GM23338 (cell line): ENCODE measurements at regions not wholly inside any gene's neighbourhood (a gene's known extent, or its start where the extent isn't known, plus 50 kb on each side); places are given as distances from the start of the nearest gene placed in this dataset.
"Not testable (repeated sequence)": the region's sequence is repeated elsewhere in the genome, so short reads cannot be mapped to it uniquely, and the experiment has no call there.

Experiments
- ATAC-seq: fragments of 200-7000 bp; cut with Tn5 transposase; 3 replicates; pipeline ENCODE4 v1.9.1; 2020
- DNase-seq: peaks from one replicate; pipeline ENCODE4 v3.0.0-alpha.2; 2015; ENCODE audit warnings: low spot score
- H2AFZ ChIP-seq: fragments of 200-600 bp; sonication (generic); 2 replicates; pipeline ENCODE4 v1.8.0; 2016; ENCODE audit warnings: antibody characterized with exemption, mild to moderate bottlenecking, moderate library complexity
- H3F3A ChIP-seq: fragments of 200-600 bp; sonication (generic); replicated peaks from 2 replicates; pipeline ENCODE4 v1.8.0; 2017; ENCODE audit warnings: antibody characterized with exemption, mixed run types, low read depth
- H3K27ac ChIP-seq: fragments of 200-600 bp; sonication (generic); 2 replicates; pipeline ENCODE4 v1.6.1; 2016; ENCODE audit warnings: low read depth
- H3K27me3 ChIP-seq: fragments of 200-600 bp; sonication (generic); 2 replicates; pipeline ENCODE4 v1.8.0; 2016; ENCODE audit warnings: mild to moderate bottlenecking, mixed run types, moderate library complexity; ENCODE audit not compliant: insufficient read depth
- H3K36me3 ChIP-seq: fragments of 200-600 bp; sonication (generic); 2 replicates; pipeline ENCODE4 v1.8.0; 2016; ENCODE audit warnings: mild to moderate bottlenecking; ENCODE audit not compliant: insufficient read depth
- H3K4me1 ChIP-seq: fragments of 200-600 bp; sonication (generic); 2 replicates; pipeline ENCODE4 v1.8.0; 2016; ENCODE audit warnings: mild to moderate bottlenecking, moderate library complexity; ENCODE audit not compliant: insufficient read depth
- H3K4me2 ChIP-seq: fragments of 200-600 bp; sonication (generic); 2 replicates; pipeline ENCODE4 v1.7.1; 2017; ENCODE audit warnings: mixed run types
- H3K4me3 ChIP-seq: fragments of 200-600 bp; sonication (generic); 2 replicates; pipeline ENCODE4 v1.6.1; 2016; ENCODE audit warnings: mixed run types
- H3K79me2 ChIP-seq: fragments of 200-600 bp; sonication (generic); replicated peaks from 2 replicates; pipeline ENCODE4 v1.8.0; 2017; ENCODE audit warnings: mild to moderate bottlenecking; ENCODE audit not compliant: insufficient read depth
- H3K9me2 ChIP-seq: fragments of 200-600 bp; sonication (generic); 2 replicates; pipeline ENCODE4 v1.8.0; 2017; ENCODE audit not compliant: insufficient read depth
- H4K20me1 ChIP-seq: fragments of 200-600 bp; sonication (generic); replicated peaks from 2 replicates; pipeline ENCODE4 v1.8.0; 2017; ENCODE audit warnings: mild to moderate bottlenecking; ENCODE audit not compliant: insufficient read depth
- H3K27ac Mint-ChIP-seq: 2 replicates; pipeline ENCODE4 v1.8.0; 2020; ENCODE audit warnings: inconsistent platforms, mild to moderate bottlenecking, moderate library complexity, mixed read lengths
- H3K27me3 Mint-ChIP-seq: 3 replicates; pipeline ENCODE4 v1.8.0; 2022; ENCODE audit warnings: low read depth, mild to moderate bottlenecking, moderate library complexity, mixed read lengths, inconsistent platforms; ENCODE audit not compliant: insufficient read depth, poor library complexity
- H3K36me3 Mint-ChIP-seq: 3 replicates; pipeline ENCODE4 v1.8.0; 2021; ENCODE audit warnings: low read depth, mild to moderate bottlenecking, inconsistent platforms, moderate library complexity, mixed read lengths
- H3K4me1 Mint-ChIP-seq: 3 replicates; pipeline ENCODE4 v1.8.0; 2020; ENCODE audit warnings: mild to moderate bottlenecking, inconsistent platforms, mixed read lengths
- H3K4me3 Mint-ChIP-seq: 3 replicates; pipeline ENCODE4 v1.8.0; 2021; ENCODE audit warnings: moderate library complexity, mild to moderate bottlenecking, inconsistent platforms, mixed read lengths
- H3K9me3 Mint-ChIP-seq: 3 replicates; pipeline ENCODE4 v1.8.0; 2020; ENCODE audit warnings: moderate library complexity, mild to moderate bottlenecking, inconsistent platforms, mixed read lengths
- EZH2 ChIP-seq: fragments of 200-600 bp; sonication (generic); IDR thresholded peaks from one replicate; pipeline ENCODE4 v1.8.0; 2017; ENCODE audit warnings: antibody characterized with exemption, mild to moderate bottlenecking, low read depth; ENCODE audit not compliant: unreplicated experiment
- NANOG ChIP-seq: IDR thresholded peaks from 2 replicates; pipeline ENCODE4 v1.6.1; 2016; ENCODE audit warnings: antibody characterized with exemption, borderline replicate concordance
- POLR2AphosphoS5 ChIP-seq: IDR thresholded peaks from 2 replicates; pipeline ENCODE4 v1.6.1; 2016; ENCODE audit warnings: antibody characterized with exemption, low read depth
- STAT1 ChIP-seq: IDR thresholded peaks from one replicate; pipeline ENCODE4 v1.6.1; 2016; ENCODE audit warnings: antibody characterized with exemption; ENCODE audit not compliant: unreplicated experiment
- ZNF114 ChIP-seq: fragments of 250-450 bp; sonication (Bioruptor Pico); IDR thresholded peaks from 2 replicates; pipeline ENCODE4 v1.5.0; 2020; ENCODE audit warnings: mild to moderate bottlenecking, moderate library complexity
- ZNF331 ChIP-seq: fragments of 250-450 bp; sonication (Bioruptor Pico); IDR thresholded peaks from 2 replicates; pipeline ENCODE4 v1.5.0; 2020; ENCODE audit warnings: low read depth, mild to moderate bottlenecking, moderate library complexity
- TF ChIP-seq, protein P1 (sequence below), 2 experiments: fragments of 200-600 bp in 1 of 2; sonication (generic) in 1 of 2; conservative IDR thresholded peaks; 2 replicates each; pipeline versions ENCODE4 v1.5.1 to v1.6.1; 2016 to 2017; ENCODE audit warnings: antibody characterized with exemption in 2 of 2, low read depth in 2 of 2, mild to moderate bottlenecking in 2 of 2, moderate library complexity in 1 of 2
- TF ChIP-seq, protein P2 (sequence below): fragments of 250-450 bp; sonication (Bioruptor Pico); IDR thresholded peaks from 2 replicates; pipeline ENCODE4 v1.5.0; 2020; ENCODE audit warnings: mild to moderate bottlenecking, moderate library complexity
- TF ChIP-seq, protein P3 (sequence below): IDR thresholded peaks from 2 replicates; pipeline ENCODE4 v1.6.1; 2016; ENCODE audit warnings: antibody characterized with exemption

DNA sequence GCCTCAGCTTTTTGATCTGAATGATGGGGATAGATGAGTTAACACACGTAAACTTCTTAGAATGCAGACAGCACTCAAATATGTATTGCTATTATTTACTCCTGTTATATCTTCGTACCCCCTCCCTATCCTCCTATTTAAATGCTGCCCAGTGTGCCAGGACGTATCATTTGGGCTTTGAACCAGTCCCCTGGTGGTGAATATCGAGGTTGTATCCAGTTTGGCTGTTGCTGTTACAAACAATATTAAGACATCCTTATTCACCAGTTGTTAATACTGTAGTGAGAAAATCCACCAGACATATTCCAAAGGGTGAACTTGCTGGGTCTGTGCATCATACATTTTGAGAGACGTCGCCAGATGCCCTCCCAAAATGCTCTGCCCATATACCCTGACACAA is 51.5 kb upstream of the FOXN3 start (continued):
- TF ChIP-seq, protein P1, sequence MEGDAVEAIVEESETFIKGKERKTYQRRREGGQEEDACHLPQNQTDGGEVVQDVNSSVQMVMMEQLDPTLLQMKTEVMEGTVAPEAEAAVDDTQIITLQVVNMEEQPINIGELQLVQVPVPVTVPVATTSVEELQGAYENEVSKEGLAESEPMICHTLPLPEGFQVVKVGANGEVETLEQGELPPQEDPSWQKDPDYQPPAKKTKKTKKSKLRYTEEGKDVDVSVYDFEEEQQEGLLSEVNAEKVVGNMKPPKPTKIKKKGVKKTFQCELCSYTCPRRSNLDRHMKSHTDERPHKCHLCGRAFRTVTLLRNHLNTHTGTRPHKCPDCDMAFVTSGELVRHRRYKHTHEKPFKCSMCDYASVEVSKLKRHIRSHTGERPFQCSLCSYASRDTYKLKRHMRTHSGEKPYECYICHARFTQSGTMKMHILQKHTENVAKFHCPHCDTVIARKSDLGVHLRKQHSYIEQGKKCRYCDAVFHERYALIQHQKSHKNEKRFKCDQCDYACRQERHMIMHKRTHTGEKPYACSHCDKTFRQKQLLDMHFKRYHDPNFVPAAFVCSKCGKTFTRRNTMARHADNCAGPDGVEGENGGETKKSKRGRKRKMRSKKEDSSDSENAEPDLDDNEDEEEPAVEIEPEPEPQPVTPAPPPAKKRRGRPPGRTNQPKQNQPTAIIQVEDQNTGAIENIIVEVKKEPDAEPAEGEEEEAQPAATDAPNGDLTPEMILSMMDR (conservative IDR thresholded peaks at IDR 0.05; ENCODE audit: low read depth in 2 of 2) = no peak; a peak in 1 of 4 replicates
- TF ChIP-seq EZH2 = no peak
- TF ChIP-seq POLR2AphosphoS5 = no peak
- TF ChIP-seq NANOG = no peak

DNA sequence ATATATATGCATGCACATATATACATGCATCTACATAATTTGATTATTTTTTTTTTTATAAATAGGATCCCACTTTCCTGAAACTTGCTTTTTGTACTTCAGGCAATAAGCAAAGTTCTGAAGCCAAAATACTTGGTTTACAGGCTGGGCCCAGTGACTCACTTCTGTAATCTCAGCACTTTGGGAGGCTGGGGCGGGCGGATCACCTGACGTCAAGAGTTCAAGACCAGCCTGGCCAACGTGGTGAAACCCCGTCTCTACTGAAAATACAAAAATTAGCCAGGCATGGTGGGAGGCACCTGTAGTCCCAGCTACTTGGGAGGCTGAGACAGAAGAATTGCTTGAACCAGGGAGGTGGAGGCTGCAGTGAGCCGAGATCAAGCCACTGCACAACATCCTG is 51.0 kb upstream of the FOXN3 start:
- H3K9me3 Mint-ChIP-seq, H3K4me3 Mint-ChIP-seq, H3K27ac Mint-ChIP-seq, H3K27ac ChIP-seq, H3F3A ChIP-seq, H3K9me2 ChIP-seq, H3K4me2 ChIP-seq, H3K4me3 ChIP-seq, H2AFZ ChIP-seq, ATAC-seq, DNase-seq, H4K20me1 ChIP-seq, H3K27me3 ChIP-seq, H3K36me3 ChIP-seq: not testable (repeated sequence)
- H3K27me3 Mint-ChIP-seq = peaks cover 17% of the 10 kb centered on the region
- peaks cover 24% of the 10 kb centered on the region for H3K4me1 Mint-ChIP-seq
- Histone ChIP-seq H3K4me1 (peaks cover 14% of the 10 kb centered on the region; the same call in 1 of the 2 replicates), H3K79me2 (peaks cover 47% of the 10 kb centered on the region)
- H3K36me3 Mint-ChIP-seq = peaks cover 35% of the 10 kb centered on the region

DNA sequence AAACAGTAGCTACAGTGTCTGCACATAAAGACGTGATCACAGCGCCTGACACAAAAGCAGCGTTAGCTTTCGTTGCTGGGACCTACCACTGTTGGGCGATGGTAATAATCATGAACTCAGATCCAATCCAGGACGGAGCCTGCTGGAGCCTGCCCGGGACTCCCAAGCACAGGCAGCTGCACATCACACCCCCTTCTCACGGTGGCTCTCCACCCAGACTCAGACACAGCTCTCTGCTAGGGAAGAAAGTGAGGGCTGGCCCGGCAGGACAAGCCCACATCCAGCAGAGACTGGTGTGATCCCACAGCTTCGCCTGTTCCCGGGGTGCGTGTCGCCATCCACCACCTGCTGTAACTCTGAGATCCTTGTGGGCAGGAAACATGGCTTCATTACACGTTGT is 49.9 kb upstream of the FOXN3 start:
- Mint-ChIP-seq H3K36me3 (peaks cover 35% of the 10 kb centered on the region), H3K27ac (no peak overlapping the region; the same call in 1 of the 2 replicates), H3K9me3 (0 out of 3 replicates have a peak, but pooled peaks cover 3% of the 10 kb centered on the region), H3K4me3 (no peak overlapping the region), H3K4me1 (peaks cover 24% of the 10 kb centered on the region), H3K27me3 (peaks cover 17% of the 10 kb centered on the region)
- Histone ChIP-seq H3F3A (no peaks in the 10 kb centered on the region), H3K4me3 (no peak overlapping the region), H3K9me2 (no peaks in the 10 kb centered on the region), H3K79me2 (peaks cover 40% of the 10 kb centered on the region), H2AFZ (no peak overlapping the region), H3K36me3 (no peaks in the 10 kb centered on the region), H3K4me1 (peaks cover 18% of the 10 kb centered on the region; the same call in 1 of the 2 replicates), H3K27me3 (no peaks in the 10 kb centered on the region), H4K20me1 (no peaks in the 10 kb centered on the region), H3K4me2 (no peak overlapping the region), H3K27ac (peak overlapping the region; percentile 76; the same call in 1 of the 2 replicates)
- DNase-seq (no peak), ATAC-seq (peak; percentile 31)
- no peak for TF ChIP-seq POLR2AphosphoS5
- TF ChIP-seq ZNF114 (CRISPR knock-in tag) = no peak
- TF ChIP-seq, protein P1 (conservative IDR thresholded peaks at IDR 0.05; ENCODE audit: low read depth in 2 of 2) = no peak
- TF ChIP-seq STAT1 = no peak
- TF ChIP-seq EZH2 = no peak
- TF ChIP-seq, protein P2, sequence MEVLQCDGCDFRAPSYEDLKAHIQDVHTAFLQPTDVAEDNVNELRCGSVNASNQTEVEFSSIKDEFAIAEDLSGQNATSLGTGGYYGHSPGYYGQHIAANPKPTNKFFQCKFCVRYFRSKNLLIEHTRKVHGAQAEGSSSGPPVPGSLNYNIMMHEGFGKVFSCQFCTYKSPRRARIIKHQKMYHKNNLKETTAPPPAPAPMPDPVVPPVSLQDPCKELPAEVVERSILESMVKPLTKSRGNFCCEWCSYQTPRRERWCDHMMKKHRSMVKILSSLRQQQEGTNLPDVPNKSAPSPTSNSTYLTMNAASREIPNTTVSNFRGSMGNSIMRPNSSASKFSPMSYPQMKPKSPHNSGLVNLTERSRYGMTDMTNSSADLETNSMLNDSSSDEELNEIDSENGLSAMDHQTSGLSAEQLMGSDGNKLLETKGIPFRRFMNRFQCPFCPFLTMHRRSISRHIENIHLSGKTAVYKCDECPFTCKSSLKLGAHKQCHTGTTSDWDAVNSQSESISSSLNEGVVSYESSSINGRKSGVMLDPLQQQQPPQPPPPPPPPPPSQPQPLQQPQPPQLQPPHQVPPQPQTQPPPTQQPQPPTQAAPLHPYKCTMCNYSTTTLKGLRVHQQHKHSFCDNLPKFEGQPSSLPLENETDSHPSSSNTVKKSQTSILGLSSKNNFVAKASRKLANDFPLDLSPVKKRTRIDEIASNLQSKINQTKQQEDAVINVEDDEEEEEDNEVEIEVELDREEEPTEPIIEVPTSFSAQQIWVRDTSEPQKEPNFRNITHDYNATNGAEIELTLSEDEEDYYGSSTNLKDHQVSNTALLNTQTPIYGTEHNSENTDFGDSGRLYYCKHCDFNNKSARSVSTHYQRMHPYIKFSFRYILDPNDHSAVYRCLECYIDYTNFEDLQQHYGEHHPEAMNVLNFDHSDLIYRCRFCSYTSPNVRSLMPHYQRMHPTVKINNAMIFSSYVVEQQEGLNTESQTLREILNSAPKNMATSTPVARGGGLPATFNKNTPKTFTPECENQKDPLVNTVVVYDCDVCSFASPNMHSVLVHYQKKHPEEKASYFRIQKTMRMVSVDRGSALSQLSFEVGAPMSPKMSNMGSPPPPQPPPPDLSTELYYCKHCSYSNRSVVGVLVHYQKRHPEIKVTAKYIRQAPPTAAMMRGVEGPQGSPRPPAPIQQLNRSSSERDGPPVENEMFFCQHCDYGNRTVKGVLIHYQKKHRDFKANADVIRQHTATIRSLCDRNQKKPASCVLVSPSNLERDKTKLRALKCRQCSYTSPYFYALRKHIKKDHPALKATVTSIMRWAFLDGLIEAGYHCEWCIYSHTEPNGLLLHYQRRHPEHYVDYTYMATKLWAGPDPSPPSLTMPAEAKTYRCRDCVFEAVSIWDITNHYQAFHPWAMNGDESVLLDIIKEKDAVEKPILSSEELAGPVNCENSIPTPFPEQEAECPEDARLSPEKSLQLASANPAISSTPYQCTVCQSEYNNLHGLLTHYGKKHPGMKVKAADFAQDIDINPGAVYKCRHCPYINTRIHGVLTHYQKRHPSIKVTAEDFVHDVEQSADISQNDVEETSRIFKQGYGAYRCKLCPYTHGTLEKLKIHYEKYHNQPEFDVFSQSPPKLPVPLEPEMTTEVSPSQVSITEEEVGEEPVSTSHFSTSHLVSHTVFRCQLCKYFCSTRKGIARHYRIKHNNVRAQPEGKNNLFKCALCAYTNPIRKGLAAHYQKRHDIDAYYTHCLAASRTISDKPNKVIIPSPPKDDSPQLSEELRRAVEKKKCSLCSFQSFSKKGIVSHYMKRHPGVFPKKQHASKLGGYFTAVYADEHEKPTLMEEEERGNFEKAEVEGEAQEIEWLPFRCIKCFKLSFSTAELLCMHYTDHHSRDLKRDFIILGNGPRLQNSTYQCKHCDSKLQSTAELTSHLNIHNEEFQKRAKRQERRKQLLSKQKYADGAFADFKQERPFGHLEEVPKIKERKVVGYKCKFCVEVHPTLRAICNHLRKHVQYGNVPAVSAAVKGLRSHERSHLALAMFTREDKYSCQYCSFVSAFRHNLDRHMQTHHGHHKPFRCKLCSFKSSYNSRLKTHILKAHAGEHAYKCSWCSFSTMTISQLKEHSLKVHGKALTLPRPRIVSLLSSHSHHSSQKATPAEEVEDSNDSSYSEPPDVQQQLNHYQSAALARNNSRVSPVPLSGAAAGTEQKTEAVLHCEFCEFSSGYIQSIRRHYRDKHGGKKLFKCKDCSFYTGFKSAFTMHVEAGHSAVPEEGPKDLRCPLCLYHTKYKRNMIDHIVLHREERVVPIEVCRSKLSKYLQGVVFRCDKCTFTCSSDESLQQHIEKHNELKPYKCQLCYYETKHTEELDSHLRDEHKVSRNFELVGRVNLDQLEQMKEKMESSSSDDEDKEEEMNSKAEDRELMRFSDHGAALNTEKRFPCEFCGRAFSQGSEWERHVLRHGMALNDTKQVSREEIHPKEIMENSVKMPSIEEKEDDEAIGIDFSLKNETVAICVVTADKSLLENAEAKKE = no peak
- TF ChIP-seq, protein P3, sequence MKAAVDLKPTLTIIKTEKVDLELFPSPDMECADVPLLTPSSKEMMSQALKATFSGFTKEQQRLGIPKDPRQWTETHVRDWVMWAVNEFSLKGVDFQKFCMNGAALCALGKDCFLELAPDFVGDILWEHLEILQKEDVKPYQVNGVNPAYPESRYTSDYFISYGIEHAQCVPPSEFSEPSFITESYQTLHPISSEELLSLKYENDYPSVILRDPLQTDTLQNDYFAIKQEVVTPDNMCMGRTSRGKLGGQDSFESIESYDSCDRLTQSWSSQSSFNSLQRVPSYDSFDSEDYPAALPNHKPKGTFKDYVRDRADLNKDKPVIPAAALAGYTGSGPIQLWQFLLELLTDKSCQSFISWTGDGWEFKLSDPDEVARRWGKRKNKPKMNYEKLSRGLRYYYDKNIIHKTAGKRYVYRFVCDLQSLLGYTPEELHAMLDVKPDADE = no peak
- TF ChIP-seq ZNF331 (CRISPR knock-in tag) = no peak
